GM06990 (cell line): ENCODE measurements at regions not wholly inside any gene's neighbourhood (a gene's known extent, or its start where the extent isn't known, plus 50 kb on each side); places are given as distances from the start of the nearest gene placed in this dataset.

ENCODE experiments used
- DNase-seq: peaks from one replicate; pipeline ENCODE4 v3.0.0-alpha.2; 2011; ENCODE audit not compliant: insufficient read length; ENCODE audit errors: extremely low read depth
- H3K27me3 ChIP-seq: replicated peaks from 2 replicates; pipeline ENCODE4 v1.6.0; 2011; ENCODE audit warnings: low read length; ENCODE audit not compliant: control insufficient read depth, insufficient read depth
- H3K36me3 ChIP-seq: 2 replicates; pipeline ENCODE4 v1.5.1; 2011; ENCODE audit warnings: low read length; ENCODE audit not compliant: control insufficient read depth, insufficient read depth
- H3K4me3 ChIP-seq: replicated peaks from 2 replicates; pipeline ENCODE4 v1.5.1; 2011; ENCODE audit warnings: low read depth, mild to moderate bottlenecking, control low read depth, low read length
- CTCF ChIP-seq: IDR thresholded peaks from 2 replicates; pipeline ENCODE4 v1.5.1; 2011; ENCODE audit warnings: low read length, control low read depth, mild to moderate bottlenecking, inconsistent platforms; ENCODE audit not compliant: insufficient read depth, poor library complexity, severe bottlenecking

GRCh38 chr12:25728056-25728595 is 175.0 kb upstream of the LMNTD1 start:
- no peak for DNase-seq
- no peak for TF ChIP-seq CTCF

GRCh38 chr12:25730489-25731349 is 177.6 kb upstream of the LMNTD1 start:
- TF ChIP-seq CTCF: no peak
- DNase-seq: no peak
- Histone ChIP-seq H3K4me3 (no peak overlapping the region), H3K27me3 (no peaks in the 10 kb centered on the region), H3K36me3 (no peaks in the 10 kb centered on the region)

More at GRCh38 chr12:25728056-25728595, 175.0 kb upstream of the LMNTD1 start:
- Histone ChIP-seq H3K27me3 (no peaks in the 10 kb centered on the region), H3K4me3 (no peak overlapping the region), H3K36me3 (no peaks in the 10 kb centered on the region)

DNA sequence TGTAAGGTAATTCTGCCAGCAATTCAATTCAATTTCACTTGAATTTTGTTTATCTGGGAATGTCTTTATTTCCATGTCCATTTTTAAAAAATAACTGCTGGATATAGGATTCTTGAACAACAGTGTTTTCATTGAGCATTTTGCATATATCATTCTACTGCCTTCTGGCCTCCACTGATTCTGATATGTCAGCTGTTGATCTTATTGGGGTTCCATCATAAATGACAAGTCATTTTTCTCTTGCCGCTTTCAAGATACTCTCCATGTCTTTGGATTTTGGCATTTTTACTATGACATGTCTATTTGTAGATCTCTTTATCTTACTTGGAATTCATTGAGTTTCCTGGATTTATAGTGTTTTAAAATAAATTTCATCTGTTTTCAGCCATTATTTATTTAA is 180.5 kb upstream of the LMNTD1 start:
- Histone ChIP-seq H3K4me3 (no peak overlapping the region), H3K27me3 (no peaks in the 10 kb centered on the region), H3K36me3 (no peaks in the 10 kb centered on the region)
- DNase-seq: no peak
- no peak for TF ChIP-seq CTCF

DNA sequence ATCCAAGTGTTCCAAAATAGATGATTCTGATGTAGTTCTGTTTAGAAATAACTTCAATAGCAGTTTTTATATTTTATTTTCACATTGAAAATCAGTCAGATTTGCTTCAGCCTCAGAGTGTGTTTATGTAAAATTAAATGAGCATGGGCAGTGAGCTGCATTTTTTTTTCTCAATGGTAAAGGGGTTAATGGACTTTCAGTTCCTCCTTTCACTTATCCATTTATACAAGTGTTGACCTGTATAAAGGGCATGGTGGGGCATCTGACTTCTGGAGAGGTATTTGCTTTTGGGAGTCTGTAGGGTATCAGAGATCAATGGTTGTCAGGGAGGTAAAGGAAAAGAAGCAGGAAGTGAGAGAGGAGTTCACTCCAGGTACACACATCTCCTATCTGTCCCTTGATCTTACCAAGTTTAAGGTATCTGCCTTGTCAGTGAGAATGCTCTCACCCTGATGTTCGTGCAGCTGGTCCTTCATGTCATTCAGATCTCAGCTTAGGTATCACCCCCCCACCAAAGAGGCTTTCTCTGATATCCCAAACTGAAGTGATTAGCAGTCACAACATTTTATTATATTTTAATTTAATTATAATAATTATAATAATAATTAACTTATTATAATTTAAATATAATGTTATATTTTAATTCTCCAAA is 181.6 kb upstream of the LMNTD1 start:
- TF ChIP-seq CTCF: no peak
- H3K36me3 ChIP-seq: no peaks in the 10 kb centered on the region
- DNase-seq: peak; percentile 24
- H3K27me3 ChIP-seq: no peaks in the 10 kb centered on the region
- H3K4me3 ChIP-seq: no peak overlapping the region

- Histone ChIP-seq H3K27me3 (no peaks in the 10 kb centered on the region), H3K36me3 (no peaks in the 10 kb centered on the region), H3K4me3 (no peak overlapping the region)
- DNase-seq: no peak
- TF ChIP-seq CTCF: no peak
These were observed 187.5 kb upstream of the LMNTD1 start for GRCh38 chr12:25740617-25741016.
